Cardiac fibroblast (primary cell): ENCODE measurements at regions not wholly inside any gene's neighbourhood (a gene's known extent, or its start where the extent isn't known, plus 50 kb on each side); places are given as distances from the start of the nearest gene placed in this dataset.

Source experiments
- DNase-seq, 2 donors: peaks; one replicate each; pipeline versions ENCODE4 v3.0.0 to v3.0.0-alpha.2; 2010; ENCODE audit warnings: low read depth in 2 of 2
- H3K4me3 ChIP-seq, 2 donors: replicated peaks in 1 of 2; 1 replicate in 1 of 2; 2 replicates in 1 of 2; pipeline ENCODE4 v1.5.1; 2011; ENCODE audit warnings: low read depth in 2 of 2, low read length in 2 of 2, mild to moderate bottlenecking in 2 of 2, moderate library complexity in 1 of 2
- TF ChIP-seq, protein P1 (sequence below): IDR thresholded peaks from one replicate; pipeline ENCODE4 v1.5.1; 2011; ENCODE audit warnings: low read depth, mild to moderate bottlenecking, low read length, inconsistent platforms

DNA sequence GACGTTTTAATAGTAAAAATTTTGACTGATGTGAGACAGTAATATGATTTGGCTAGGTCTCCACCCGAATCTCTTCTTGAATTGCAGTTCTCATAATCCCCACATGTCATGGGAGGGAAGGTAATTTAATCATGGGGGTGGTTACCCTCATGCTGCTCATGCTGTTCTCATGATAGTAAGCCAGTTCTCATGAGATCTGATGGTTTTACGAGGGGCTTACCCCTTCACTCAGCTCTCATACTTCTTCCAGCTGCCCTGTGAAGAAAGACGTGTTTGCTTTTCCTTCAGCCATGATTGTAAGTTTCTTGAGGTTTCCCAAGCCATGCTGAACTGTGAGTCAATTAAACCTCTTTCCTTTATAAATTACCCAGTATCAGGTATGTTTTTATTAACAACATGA, 327.0 kb upstream of the CDH7 start:
- TF ChIP-seq, protein P1, sequence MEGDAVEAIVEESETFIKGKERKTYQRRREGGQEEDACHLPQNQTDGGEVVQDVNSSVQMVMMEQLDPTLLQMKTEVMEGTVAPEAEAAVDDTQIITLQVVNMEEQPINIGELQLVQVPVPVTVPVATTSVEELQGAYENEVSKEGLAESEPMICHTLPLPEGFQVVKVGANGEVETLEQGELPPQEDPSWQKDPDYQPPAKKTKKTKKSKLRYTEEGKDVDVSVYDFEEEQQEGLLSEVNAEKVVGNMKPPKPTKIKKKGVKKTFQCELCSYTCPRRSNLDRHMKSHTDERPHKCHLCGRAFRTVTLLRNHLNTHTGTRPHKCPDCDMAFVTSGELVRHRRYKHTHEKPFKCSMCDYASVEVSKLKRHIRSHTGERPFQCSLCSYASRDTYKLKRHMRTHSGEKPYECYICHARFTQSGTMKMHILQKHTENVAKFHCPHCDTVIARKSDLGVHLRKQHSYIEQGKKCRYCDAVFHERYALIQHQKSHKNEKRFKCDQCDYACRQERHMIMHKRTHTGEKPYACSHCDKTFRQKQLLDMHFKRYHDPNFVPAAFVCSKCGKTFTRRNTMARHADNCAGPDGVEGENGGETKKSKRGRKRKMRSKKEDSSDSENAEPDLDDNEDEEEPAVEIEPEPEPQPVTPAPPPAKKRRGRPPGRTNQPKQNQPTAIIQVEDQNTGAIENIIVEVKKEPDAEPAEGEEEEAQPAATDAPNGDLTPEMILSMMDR: no peak
- H3K4me3 ChIP-seq: no peak overlapping the region
- no peak for DNase-seq

DNA sequence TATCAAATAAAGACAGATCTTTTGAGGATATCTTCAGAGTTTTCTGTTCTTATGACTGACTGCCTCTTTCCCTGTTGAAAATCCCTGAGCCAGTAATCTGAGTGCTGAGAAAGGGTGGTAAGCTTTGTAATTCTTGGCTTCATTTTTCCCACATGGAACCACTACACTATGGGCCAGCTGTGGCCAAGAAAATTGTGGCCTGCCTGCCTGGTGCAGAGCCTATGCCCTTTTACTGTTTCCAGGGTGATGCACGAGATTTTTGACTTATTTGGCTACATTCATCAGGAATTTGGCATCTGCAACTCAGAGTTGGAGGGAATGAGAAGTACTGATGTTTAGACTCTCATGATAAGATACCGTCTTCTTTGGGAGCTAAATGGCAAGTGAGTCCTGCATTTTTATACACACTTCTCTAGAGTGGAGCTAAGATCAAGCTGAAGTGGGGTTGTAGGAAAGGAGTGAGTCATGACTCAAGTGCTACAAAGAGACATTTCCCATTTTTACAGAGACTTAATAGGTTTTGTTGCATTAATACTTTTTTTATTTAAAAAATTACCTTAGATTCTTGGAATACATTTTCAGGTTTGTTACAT, 328.2 kb upstream of the CDH7 start:
- TF ChIP-seq, protein P1: no peak

DNA sequence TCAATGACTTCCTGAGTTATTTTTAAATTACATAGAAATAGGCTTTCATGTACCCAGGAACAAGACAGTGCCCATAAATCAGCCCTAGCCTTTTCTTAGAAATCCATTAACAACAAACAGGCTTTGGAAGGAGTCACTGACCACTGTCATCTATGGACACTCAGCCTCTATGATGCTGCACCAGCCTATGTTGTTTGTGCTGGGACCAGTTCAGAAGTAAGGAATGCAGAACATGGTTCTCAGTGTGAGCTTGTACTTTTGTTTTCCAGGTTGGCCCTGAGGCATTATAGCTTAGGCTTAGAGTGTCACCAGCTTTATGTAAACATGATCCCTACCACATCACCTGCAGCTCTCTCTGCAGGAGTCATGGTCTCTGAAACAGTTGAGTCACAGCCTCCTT, 335.7 kb upstream of the CDH7 start:
- no peak overlapping the region for H3K4me3 ChIP-seq
- DNase-seq: no peak
- TF ChIP-seq, protein P1: no peak

More for the DNA sequence above, 328.2 kb upstream of the CDH7 start:
- DNase-seq: no peak
- H3K4me3 ChIP-seq: no peak overlapping the region

DNA sequence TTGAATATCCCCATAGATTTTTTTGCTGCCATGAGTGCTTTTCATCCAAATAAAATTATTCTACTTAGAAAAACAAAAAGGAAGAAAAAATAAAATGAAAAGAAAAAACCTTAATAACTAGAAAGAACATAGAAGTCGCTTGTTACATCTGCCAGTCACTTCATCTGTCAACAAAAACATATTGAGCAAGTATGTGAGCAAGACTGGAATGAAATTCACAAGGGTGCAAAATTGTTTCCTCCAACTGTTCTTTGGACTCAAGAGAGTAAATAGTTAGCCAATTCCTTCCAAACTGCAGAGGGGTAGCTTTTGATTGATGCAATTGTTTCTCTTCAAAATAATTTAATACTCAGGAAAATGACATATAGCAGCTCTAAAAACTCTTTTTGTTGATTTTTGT, 336.3 kb upstream of the CDH7 start:
- DNase-seq: no peak
- no peak overlapping the region for H3K4me3 ChIP-seq
- TF ChIP-seq, protein P1: no peak

DNA sequence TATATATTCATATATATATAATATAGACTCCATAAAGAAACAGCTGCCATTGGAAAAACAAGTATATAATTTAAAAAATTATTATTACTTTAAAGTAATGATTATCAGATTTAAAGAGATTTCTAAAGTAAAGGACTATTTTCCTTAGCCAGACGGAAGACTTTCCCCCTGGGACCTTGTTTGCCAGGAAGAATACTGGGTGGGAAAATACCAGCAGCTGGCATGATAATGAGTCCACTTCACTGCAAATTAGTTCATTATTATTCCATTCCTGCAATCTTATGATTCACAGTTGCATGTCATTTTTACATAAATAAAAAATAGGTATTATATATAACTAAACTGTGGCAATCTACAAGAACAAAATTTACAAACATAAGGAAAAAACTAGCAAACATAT, 339.8 kb upstream of the CDH7 start:
- no peak for DNase-seq
- no peak overlapping the region for H3K4me3 ChIP-seq
- TF ChIP-seq, protein P1: no peak

DNA sequence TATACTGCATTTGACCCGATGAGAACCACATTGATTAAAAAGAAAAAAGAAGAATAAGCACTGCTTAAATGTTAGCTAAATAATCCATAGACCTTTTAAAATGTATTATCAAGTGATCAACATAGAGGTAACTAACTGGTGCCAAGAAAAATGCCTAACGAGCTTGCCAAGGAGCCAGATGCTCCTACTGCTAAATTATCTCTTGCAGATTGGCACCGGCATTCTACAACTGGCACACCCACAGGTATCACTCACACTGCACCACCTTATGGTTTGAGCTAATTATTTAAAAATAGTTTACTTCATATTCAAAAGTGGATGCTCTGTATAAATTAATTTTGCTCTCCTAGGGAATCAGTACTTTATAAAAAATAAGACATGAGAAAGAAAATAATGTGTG, 341.6 kb upstream of the CDH7 start:
- no peak for DNase-seq
- TF ChIP-seq, protein P1: no peak
- H3K4me3 ChIP-seq: no peak overlapping the region

DNA sequence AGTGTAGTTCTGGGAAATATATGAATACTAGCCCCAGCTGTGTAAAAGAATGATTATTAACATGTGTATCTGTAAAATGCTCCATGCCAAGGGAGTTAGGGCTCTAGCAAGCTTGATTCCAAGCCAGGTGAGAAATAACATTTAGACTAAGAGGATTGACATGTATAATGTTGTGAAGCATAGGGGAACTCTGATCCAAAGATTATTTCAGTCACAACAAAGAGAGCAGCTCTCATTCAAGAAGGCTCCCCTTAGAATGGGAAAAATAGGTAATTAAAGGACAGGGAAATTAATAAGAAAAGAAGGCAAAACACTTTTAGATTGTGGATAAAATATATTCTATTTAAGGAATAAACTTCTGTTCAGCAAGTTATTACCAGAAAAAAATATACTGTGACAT, 347.3 kb upstream of the CDH7 start:
- DNase-seq: no peak
- TF ChIP-seq, protein P1: no peak
- no peak overlapping the region for H3K4me3 ChIP-seq
